HepG2 (cell line): ENCODE measurements at regions not wholly inside any gene's neighbourhood (a gene's known extent, or its start where the extent isn't known, plus 50 kb on each side); places are given as distances from the start of the nearest gene placed in this dataset.
A peak's percentile ranks its signal among the peaks of the same experiment; 100 is the strongest.

Source experiments
- CBX2 ChIP-seq, 2 experiments: fragments of 200-600 bp in 1 of 2; sonication (generic); formaldehyde crosslinking in 1 of 2; IDR thresholded peaks; 2 replicates each; pipeline versions ENCODE4 v1.7.0 to v1.8.1; 2018 to 2022; ENCODE audit warnings: low read depth in 2 of 2, low read length in 1 of 2, mild to moderate bottlenecking in 1 of 2, missing genetic modification reagents in 1 of 2
- HOXD1 ChIP-seq: sonication (generic); formaldehyde crosslinking; IDR thresholded peaks from 2 replicates; pipeline ENCODE4 v1.5.0; 2020; ENCODE audit warnings: missing genetic modification reagents
- MAF1 ChIP-seq: sonication (generic); formaldehyde crosslinking; IDR thresholded peaks from 2 replicates; pipeline ENCODE4 v1.5.0; 2020; ENCODE audit warnings: missing genetic modification reagents, borderline replicate concordance
- THYN1 ChIP-seq: sonication (generic); formaldehyde crosslinking; IDR thresholded peaks from 2 replicates; pipeline ENCODE4 v1.8.1; 2023; ENCODE audit warnings: low read depth, mild to moderate bottlenecking, moderate library complexity, missing genetic modification reagents, borderline replicate concordance
- TP53 ChIP-seq: sonication (generic); formaldehyde crosslinking; conservative IDR thresholded peaks from 2 replicates; pipeline ENCODE4 v1.4.0; 2020; ENCODE audit warnings: missing genetic modification reagents
- XBP1 ChIP-seq: sonication (generic); formaldehyde crosslinking; IDR thresholded peaks from 2 replicates; pipeline ENCODE4 v1.5.0; 2020; ENCODE audit warnings: missing genetic modification reagents
- ZNF3 ChIP-seq: IDR thresholded peaks from 2 replicates; pipeline ENCODE4 v1.7.0; 2017; ENCODE audit warnings: inconsistent platforms
- ZNF354B ChIP-seq: sonication (generic); formaldehyde crosslinking; IDR thresholded peaks from 2 replicates; pipeline ENCODE4 v1.8.0; 2022; ENCODE audit warnings: mild to moderate bottlenecking, missing genetic modification reagents
- ZNF564 ChIP-seq: sonication (generic); formaldehyde crosslinking; IDR thresholded peaks from 2 replicates; pipeline ENCODE4 v1.8.1; 2023; ENCODE audit warnings: mild to moderate bottlenecking, missing genetic modification reagents
- ZNF709 ChIP-seq: sonication (generic); formaldehyde crosslinking; IDR thresholded peaks from 2 replicates; pipeline ENCODE4 v1.5.0; 2020; ENCODE audit warnings: mild to moderate bottlenecking, missing genetic modification reagents
- TF ChIP-seq, protein P1 (sequence below): IDR thresholded peaks from 2 replicates; pipeline ENCODE4 v1.6.1; 2016; ENCODE audit warnings: missing compliant biosample characterization, missing genetic modification reagents, borderline replicate concordance
- TF ChIP-seq, protein P2 (sequence below): sonication (generic); formaldehyde crosslinking; IDR thresholded peaks from 2 replicates; pipeline ENCODE4 v1.5.0; 2020; ENCODE audit warnings: missing genetic modification reagents
- TF ChIP-seq, protein P3 (sequence below), 2 experiments: fragments of 450-650 bp in 1 of 2; sonication (generic) in 1 of 2; formaldehyde crosslinking; IDR thresholded peaks; 2 replicates each; pipeline versions ENCODE4 v1.5.0 to v1.8.0; 2020 to 2022; ENCODE audit warnings: mild to moderate bottlenecking in 1 of 2, missing genetic modification reagents in 1 of 2
- TF ChIP-seq, protein P4 (sequence below): sonication (generic); formaldehyde crosslinking; IDR thresholded peaks from 2 replicates; pipeline ENCODE4 v1.4.0; 2020; ENCODE audit warnings: missing genetic modification reagents
- TF ChIP-seq, protein P5 (sequence below): sonication (generic); formaldehyde crosslinking; IDR thresholded peaks from 2 replicates; pipeline ENCODE4 v1.4.0; 2020; ENCODE audit warnings: missing genetic modification reagents, mild to moderate bottlenecking, borderline replicate concordance
- TF ChIP-seq, protein P6 (sequence below): sonication (generic); formaldehyde crosslinking; IDR thresholded peaks from 2 replicates; pipeline ENCODE4 v1.8.0; 2023; ENCODE audit warnings: mild to moderate bottlenecking, missing genetic modification reagents
- TF ChIP-seq, protein P7 (sequence below): sonication (generic); formaldehyde crosslinking; IDR thresholded peaks from 2 replicates; pipeline ENCODE4 v1.4.0; 2020; ENCODE audit warnings: missing genetic modification reagents

DNA sequence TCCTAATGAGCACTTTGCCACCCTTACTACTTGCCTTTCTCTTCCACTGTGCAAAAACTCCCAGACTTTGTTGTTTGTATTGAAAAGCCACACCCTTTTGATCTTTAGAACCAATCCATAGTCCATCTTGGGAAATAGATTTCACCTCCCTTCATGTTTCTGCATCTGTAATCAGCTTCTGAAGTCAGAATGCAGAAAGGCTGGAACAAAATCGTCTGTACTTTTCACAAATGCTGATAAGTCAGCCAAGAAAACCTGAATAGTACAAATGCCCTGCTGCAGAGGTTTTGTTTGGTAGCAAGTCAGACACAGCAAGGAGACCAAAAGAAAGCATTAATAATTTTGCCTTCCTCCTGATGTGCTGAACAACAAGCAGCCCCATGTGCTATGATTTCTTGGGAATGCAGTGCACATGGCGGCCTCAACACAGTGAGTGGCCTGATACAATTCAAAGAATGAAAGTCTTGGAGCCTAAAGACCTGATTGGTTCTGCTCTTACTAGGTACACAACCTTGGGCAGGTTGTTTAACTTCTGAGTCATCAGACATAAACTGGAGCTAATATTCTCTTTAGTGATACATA is 59.2 kb upstream of the STK32A start (continued):
- TF ChIP-seq THYN1 (no peak), ZNF354B (no peak), ZNF3 (no peak), TP53 (CRISPR knock-in tag) (no peak), HOXD1 (CRISPR knock-in tag) (no peak), CBX2 (IDR thresholded peaks at IDR 0.05; ENCODE audit: low read depth, low read length) (no peak), CBX2 (CRISPR knock-in tag; IDR thresholded peaks at IDR 0.05; ENCODE audit: low read depth) (no peak), MAF1 (CRISPR knock-in tag) (no peak), XBP1 (CRISPR knock-in tag) (no peak), ZNF709 (CRISPR knock-in tag) (no peak), ZNF564 (CRISPR knock-in tag) (no peak)
- TF ChIP-seq, protein P1, sequence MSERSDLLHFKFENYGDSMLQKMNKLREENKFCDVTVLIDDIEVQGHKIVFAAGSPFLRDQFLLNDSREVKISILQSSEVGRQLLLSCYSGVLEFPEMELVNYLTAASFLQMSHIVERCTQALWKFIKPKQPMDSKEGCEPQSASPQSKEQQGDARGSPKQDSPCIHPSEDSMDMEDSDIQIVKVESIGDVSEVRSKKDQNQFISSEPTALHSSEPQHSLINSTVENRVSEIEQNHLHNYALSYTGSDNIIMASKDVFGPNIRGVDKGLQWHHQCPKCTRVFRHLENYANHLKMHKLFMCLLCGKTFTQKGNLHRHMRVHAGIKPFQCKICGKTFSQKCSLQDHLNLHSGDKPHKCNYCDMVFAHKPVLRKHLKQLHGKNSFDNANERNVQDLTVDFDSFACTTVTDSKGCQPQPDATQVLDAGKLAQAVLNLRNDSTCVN (CRISPR knock-in tag): no peak
- TF ChIP-seq, protein P2, sequence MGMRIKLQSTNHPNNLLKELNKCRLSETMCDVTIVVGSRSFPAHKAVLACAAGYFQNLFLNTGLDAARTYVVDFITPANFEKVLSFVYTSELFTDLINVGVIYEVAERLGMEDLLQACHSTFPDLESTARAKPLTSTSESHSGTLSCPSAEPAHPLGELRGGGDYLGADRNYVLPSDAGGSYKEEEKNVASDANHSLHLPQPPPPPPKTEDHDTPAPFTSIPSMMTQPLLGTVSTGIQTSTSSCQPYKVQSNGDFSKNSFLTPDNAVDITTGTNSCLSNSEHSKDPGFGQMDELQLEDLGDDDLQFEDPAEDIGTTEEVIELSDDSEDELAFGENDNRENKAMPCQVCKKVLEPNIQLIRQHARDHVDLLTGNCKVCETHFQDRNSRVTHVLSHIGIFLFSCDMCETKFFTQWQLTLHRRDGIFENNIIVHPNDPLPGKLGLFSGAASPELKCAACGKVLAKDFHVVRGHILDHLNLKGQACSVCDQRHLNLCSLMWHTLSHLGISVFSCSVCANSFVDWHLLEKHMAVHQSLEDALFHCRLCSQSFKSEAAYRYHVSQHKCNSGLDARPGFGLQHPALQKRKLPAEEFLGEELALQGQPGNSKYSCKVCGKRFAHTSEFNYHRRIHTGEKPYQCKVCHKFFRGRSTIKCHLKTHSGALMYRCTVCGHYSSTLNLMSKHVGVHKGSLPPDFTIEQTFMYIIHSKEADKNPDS (CRISPR knock-in tag): no peak
- TF ChIP-seq, protein P3, sequence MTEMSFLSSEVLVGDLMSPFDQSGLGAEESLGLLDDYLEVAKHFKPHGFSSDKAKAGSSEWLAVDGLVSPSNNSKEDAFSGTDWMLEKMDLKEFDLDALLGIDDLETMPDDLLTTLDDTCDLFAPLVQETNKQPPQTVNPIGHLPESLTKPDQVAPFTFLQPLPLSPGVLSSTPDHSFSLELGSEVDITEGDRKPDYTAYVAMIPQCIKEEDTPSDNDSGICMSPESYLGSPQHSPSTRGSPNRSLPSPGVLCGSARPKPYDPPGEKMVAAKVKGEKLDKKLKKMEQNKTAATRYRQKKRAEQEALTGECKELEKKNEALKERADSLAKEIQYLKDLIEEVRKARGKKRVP (CRISPR knock-in tag; IDR thresholded peaks at IDR 0.05): peak in 1 of 2 experiments; percentile 71; a peak in 2 of 4 replicates
- TF ChIP-seq, protein P4, sequence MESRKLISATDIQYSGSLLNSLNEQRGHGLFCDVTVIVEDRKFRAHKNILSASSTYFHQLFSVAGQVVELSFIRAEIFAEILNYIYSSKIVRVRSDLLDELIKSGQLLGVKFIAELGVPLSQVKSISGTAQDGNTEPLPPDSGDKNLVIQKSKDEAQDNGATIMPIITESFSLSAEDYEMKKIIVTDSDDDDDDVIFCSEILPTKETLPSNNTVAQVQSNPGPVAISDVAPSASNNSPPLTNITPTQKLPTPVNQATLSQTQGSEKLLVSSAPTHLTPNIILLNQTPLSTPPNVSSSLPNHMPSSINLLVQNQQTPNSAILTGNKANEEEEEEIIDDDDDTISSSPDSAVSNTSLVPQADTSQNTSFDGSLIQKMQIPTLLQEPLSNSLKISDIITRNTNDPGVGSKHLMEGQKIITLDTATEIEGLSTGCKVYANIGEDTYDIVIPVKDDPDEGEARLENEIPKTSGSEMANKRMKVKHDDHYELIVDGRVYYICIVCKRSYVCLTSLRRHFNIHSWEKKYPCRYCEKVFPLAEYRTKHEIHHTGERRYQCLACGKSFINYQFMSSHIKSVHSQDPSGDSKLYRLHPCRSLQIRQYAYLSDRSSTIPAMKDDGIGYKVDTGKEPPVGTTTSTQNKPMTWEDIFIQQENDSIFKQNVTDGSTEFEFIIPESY (CRISPR knock-in tag): peak; percentile 67; the same call in 1 of the 2 replicates
- TF ChIP-seq, protein P5, sequence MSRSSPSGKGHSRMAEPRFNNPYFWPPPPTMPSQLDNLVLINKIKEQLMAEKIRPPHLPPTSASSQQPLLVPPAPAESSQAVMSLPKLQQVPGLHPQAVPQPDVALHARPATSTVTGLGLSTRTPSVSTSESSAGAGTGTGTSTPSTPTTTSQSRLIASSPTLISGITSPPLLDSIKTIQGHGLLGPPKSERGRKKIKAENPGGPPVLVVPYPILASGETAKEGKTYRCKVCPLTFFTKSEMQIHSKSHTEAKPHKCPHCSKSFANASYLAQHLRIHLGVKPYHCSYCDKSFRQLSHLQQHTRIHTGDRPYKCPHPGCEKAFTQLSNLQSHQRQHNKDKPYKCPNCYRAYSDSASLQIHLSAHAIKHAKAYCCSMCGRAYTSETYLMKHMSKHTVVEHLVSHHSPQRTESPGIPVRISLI (CRISPR knock-in tag): no peak
- TF ChIP-seq, protein P6, sequence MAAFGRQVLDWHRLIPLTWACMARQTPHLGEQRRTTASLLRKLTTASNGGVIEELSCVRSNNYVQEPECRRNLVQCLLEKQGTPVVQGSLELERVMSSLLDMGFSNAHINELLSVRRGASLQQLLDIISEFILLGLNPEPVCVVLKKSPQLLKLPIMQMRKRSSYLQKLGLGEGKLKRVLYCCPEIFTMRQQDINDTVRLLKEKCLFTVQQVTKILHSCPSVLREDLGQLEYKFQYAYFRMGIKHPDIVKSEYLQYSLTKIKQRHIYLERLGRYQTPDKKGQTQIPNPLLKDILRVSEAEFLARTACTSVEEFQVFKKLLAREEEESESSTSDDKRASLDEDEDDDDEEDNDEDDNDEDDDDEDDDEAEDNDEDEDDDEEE (CRISPR knock-in tag): no peak
- TF ChIP-seq, protein P7, sequence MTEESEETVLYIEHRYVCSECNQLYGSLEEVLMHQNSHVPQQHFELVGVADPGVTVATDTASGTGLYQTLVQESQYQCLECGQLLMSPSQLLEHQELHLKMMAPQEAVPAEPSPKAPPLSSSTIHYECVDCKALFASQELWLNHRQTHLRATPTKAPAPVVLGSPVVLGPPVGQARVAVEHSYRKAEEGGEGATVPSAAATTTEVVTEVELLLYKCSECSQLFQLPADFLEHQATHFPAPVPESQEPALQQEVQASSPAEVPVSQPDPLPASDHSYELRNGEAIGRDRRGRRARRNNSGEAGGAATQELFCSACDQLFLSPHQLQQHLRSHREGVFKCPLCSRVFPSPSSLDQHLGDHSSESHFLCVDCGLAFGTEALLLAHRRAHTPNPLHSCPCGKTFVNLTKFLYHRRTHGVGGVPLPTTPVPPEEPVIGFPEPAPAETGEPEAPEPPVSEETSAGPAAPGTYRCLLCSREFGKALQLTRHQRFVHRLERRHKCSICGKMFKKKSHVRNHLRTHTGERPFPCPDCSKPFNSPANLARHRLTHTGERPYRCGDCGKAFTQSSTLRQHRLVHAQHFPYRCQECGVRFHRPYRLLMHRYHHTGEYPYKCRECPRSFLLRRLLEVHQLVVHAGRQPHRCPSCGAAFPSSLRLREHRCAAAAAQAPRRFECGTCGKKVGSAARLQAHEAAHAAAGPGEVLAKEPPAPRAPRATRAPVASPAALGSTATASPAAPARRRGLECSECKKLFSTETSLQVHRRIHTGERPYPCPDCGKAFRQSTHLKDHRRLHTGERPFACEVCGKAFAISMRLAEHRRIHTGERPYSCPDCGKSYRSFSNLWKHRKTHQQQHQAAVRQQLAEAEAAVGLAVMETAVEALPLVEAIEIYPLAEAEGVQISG (CRISPR knock-in tag): no peak
